Vagina (tissue), 2 donors: ENCODE measurements at regions not wholly inside any gene's neighbourhood (a gene's known extent, or its start where the extent isn't known, plus 50 kb on each side); places are given as distances from the start of the nearest gene placed in this dataset.

Source experiments
- CTCF ChIP-seq, 3 experiments: fragments of 450-650 bp in 2 of 3; fragments of 200-600 bp in 1 of 3; sonication (generic) in 1 of 3; IDR thresholded peaks; one replicate each; pipeline ENCODE4 v1.5.1; 2017 to 2019; ENCODE audit warnings: antibody characterized with exemption in 3 of 3, mild to moderate bottlenecking in 2 of 3, moderate library complexity in 2 of 3
- POLR2A ChIP-seq, 2 donors: fragments of 450-650 bp; IDR thresholded peaks; one replicate each; pipeline ENCODE4 v1.6.1; 2017; ENCODE audit warnings: antibody characterized with exemption in 2 of 2, mild to moderate bottlenecking in 2 of 2, moderate library complexity in 2 of 2
- POLR2AphosphoS5 ChIP-seq, 2 donors: sonication (generic); formaldehyde crosslinking; IDR thresholded peaks; one replicate each; pipeline ENCODE4 v1.9.0; 2017; ENCODE audit warnings: antibody characterized with exemption in 2 of 2, mild to moderate bottlenecking in 2 of 2, low read depth in 1 of 2; ENCODE audit not compliant: insufficient read depth in 1 of 2

DNA sequence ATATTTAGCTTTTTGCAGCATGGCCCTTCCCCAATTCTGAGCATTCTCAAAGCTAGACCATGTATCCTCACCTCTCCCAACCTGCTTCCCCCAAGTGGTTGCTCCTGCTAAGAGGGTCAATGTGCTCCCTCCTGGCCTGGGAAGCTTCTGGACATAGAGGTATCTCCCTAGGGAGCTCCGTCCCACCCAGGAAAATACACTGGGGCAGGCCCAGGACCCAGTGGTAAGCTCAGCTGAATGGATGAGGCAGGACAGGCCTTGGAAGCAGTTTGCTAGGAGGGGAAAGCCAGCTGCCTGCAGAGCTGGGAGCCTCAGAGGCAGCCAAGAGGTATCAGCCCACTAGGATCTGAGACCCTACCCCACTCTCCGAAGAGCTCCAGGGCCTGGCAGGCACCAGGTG lies 1721.6 kb downstream of the TP53TG3F start:
- TF ChIP-seq POLR2A (IDR thresholded peaks at IDR 0.05) (no peak), POLR2AphosphoS5 (IDR thresholded peaks at IDR 0.05; ENCODE audit: insufficient read depth in 1 of 2, low read depth in 1 of 2) (no peak), CTCF (IDR thresholded peaks at IDR 0.05) (no peak)
